ENCODE measurements at regions not wholly inside any gene's neighbourhood (a gene's known extent, or its start where the extent isn't known, plus 50 kb on each side); places are given as distances from the start of the nearest gene placed in this dataset.

- Histone ChIP-seq H3F3A (ENCODE audit: insufficient read depth) (no peaks in the 10 kb centered on the region), H3K4me3 (ENCODE audit: insufficient read depth, low read length, poor library complexity, severe bottlenecking) (no peak overlapping the region), H3K79me2 (ENCODE audit: insufficient read depth, low read length) (no peaks in the 10 kb centered on the region), H3K27me3 (ENCODE audit: low read length) (no peaks in the 10 kb centered on the region), H3K36me3 (ENCODE audit: low read length) (no peaks in the 10 kb centered on the region), H3K4me2 (ENCODE audit: low read depth, low read length, poor library complexity, severe bottlenecking) (no peak overlapping the region), H4K20me1 (ENCODE audit: low read depth, low read length) (no peaks in the 10 kb centered on the region), H3K9ac (ENCODE audit: low read length) (no peak overlapping the region), H3K27ac (ENCODE audit: low read depth, low read length) (no peak overlapping the region), H3K9me2 (replicated peaks; ENCODE audit: insufficient read depth, low read length) (no peaks in the 10 kb centered on the region), H3K9me3 (ENCODE audit: insufficient read depth, low read length) (no peaks in the 10 kb centered on the region), H2AFZ (ENCODE audit: low read depth, low read length, severe bottlenecking) (no peak overlapping the region)
- TF ChIP-seq EZH2phosphoT487 (conservative IDR thresholded peaks at IDR 0.05; ENCODE audit: low read length) (no peak), CTCF (IDR thresholded peaks at IDR 0.05; ENCODE audit: insufficient read depth, low read length, poor library complexity, severe bottlenecking) (no peak)
These were observed 257.3 kb upstream of the ADAMTS5 start for GRCh38 chr21:27224169-27224568.

- Histone ChIP-seq H3K9me3 (ENCODE audit: insufficient read depth, low read length) (no peaks in the 10 kb centered on the region), H3K27me3 (ENCODE audit: low read length) (no peaks in the 10 kb centered on the region), H2AFZ (ENCODE audit: low read depth, low read length, severe bottlenecking) (no peak overlapping the region), H3K9ac (ENCODE audit: low read length) (no peak overlapping the region), H3F3A (ENCODE audit: insufficient read depth) (no peaks in the 10 kb centered on the region), H3K4me2 (ENCODE audit: low read depth, low read length, poor library complexity, severe bottlenecking) (no peak overlapping the region), H3K79me2 (ENCODE audit: insufficient read depth, low read length) (no peaks in the 10 kb centered on the region), H3K4me3 (ENCODE audit: insufficient read depth, low read length, poor library complexity, severe bottlenecking) (no peak overlapping the region), H4K20me1 (ENCODE audit: low read depth, low read length) (no peaks in the 10 kb centered on the region), H3K27ac (ENCODE audit: low read depth, low read length) (no peak overlapping the region), H3K36me3 (ENCODE audit: low read length) (no peaks in the 10 kb centered on the region), H3K9me2 (replicated peaks; ENCODE audit: insufficient read depth, low read length) (no peaks in the 10 kb centered on the region)
- no peak for TF ChIP-seq EZH2phosphoT487 (conservative IDR thresholded peaks at IDR 0.05; ENCODE audit: low read length)
- TF ChIP-seq CTCF (IDR thresholded peaks at IDR 0.05; ENCODE audit: insufficient read depth, low read length, poor library complexity, severe bottlenecking) = no peak
These were observed 254.2 kb upstream of the ADAMTS5 start for GRCh38 chr21:27221077-27221476.

- TF ChIP-seq EZH2phosphoT487 (conservative IDR thresholded peaks at IDR 0.05; ENCODE audit: low read length) = no peak
- no peak for TF ChIP-seq CTCF (IDR thresholded peaks at IDR 0.05; ENCODE audit: insufficient read depth, low read length, poor library complexity, severe bottlenecking)
- no peak overlapping the region for H3K27ac ChIP-seq (ENCODE audit: low read depth, low read length)
These were observed 253.5 kb upstream of the ADAMTS5 start for GRCh38 chr21:27220416-27220815.

More at GRCh38 chr21:27220416-27220815, 253.5 kb upstream of the ADAMTS5 start:
- Histone ChIP-seq H3K4me3 (ENCODE audit: insufficient read depth, low read length, poor library complexity, severe bottlenecking) (no peak overlapping the region), H2AFZ (ENCODE audit: low read depth, low read length, severe bottlenecking) (no peak overlapping the region), H3K9ac (ENCODE audit: low read length) (no peak overlapping the region), H3F3A (ENCODE audit: insufficient read depth) (no peaks in the 10 kb centered on the region), H3K27me3 (ENCODE audit: low read length) (no peaks in the 10 kb centered on the region), H4K20me1 (ENCODE audit: low read depth, low read length) (no peaks in the 10 kb centered on the region), H3K9me3 (ENCODE audit: insufficient read depth, low read length) (no peaks in the 10 kb centered on the region), H3K79me2 (ENCODE audit: insufficient read depth, low read length) (no peaks in the 10 kb centered on the region), H3K9me2 (replicated peaks; ENCODE audit: insufficient read depth, low read length) (no peaks in the 10 kb centered on the region), H3K4me2 (ENCODE audit: low read depth, low read length, poor library complexity, severe bottlenecking) (no peak overlapping the region), H3K36me3 (ENCODE audit: low read length) (no peaks in the 10 kb centered on the region)
